Tibial nerve (tissue), 3 donors: ENCODE measurements at regions not wholly inside any gene's neighbourhood (a gene's known extent, or its start where the extent isn't known, plus 50 kb on each side); places are given as distances from the start of the nearest gene placed in this dataset.

Source experiments
- CTCF ChIP-seq, 5 experiments: fragments of 200-600 bp in 3 of 5; fragments of 450-650 bp in 2 of 5; sonication (generic) in 3 of 5; IDR thresholded peaks; one replicate each; pipeline ENCODE4 v1.5.1; 2016 to 2019; ENCODE audit warnings: antibody characterized with exemption in 5 of 5, mild to moderate bottlenecking in 3 of 5, moderate library complexity in 2 of 5
- POLR2A ChIP-seq, 2 donors: fragments of 450-650 bp; IDR thresholded peaks; one replicate each; pipeline ENCODE4 v1.6.1; 2017; ENCODE audit warnings: antibody characterized with exemption in 2 of 2, mild to moderate bottlenecking in 2 of 2, moderate library complexity in 2 of 2

DNA sequence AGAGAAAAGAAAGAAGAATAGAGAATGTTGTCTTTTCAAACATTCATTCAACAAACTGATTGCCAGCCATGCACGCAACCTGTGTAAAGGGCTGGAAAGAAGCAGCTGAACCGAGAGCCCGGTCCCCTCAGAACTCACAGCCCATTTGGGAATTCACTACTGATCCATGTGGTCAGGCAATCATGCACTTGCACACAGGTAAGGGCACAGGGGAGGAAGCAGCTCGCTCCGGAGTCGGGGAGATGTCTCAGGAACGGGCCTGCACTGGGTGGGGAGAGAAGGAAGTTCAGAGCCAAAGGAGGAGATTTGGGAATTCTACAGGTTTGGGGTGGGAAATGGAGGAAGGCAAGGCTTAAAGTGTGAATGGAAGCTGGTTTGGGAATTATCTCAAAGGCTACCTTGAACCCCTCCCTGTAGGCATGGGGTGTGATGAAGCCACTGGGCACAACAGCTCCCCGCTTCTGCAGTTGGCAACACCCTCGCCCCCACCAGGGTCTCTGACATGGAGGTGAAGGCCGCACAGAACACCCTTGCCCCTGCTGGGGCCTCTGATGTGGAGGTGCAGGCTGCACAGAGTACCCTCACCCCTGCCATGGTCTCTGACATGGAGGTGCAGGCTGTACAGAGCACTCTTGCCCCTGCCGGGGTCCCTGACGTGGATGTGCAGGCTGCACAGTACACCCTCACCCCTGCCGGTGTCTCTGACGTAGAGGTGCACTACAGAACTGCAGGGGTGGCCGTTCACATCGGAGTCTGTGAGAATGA is 194.4 kb upstream of the RNF32 start:
- TF ChIP-seq CTCF (IDR thresholded peaks at IDR 0.05) (no peak), POLR2A (IDR thresholded peaks at IDR 0.05) (no peak)
